CD4-positive, alpha-beta T cell (primary cell): ENCODE measurements at regions not wholly inside any gene's neighbourhood (a gene's known extent, or its start where the extent isn't known, plus 50 kb on each side); places are given as distances from the start of the nearest gene placed in this dataset.

Experiments
- ATAC-seq: fragments of 200-7000 bp; cut with Tn5 transposase; one replicate; pipeline ENCODE4 v1.10.0; 2022; ENCODE audit warnings: mild to moderate bottlenecking; ENCODE audit not compliant: poor library complexity
- CTCF ChIA-PET: fragments of 350-600 bp; sonication (Branson Sonifier 250); formaldehyde crosslinking; loops from one replicate; lab custom pipeline; 2021; ENCODE audit warnings: antibody characterized with exemption, inconsistent platforms; lab: Charles Lee
- POLR2A ChIA-PET: fragments of 350-600 bp; sonication (Branson Sonifier 250); formaldehyde crosslinking; loops from one replicate; lab custom pipeline; 2021; ENCODE audit warnings: antibody characterized with exemption, inconsistent platforms; lab: Charles Lee
- DNase-seq, 14 experiments: peaks; one replicate each; pipeline ENCODE4 v3.0.0-alpha.2; 2013 to 2020; ENCODE audit warnings: mixed read lengths in 2 of 14
- H3K27ac ChIP-seq, 2 donors: one replicate each; pipeline versions ENCODE4 v1.5.1 to v1.7.0; 2013; ENCODE audit warnings: low read length in 2 of 2, low read depth in 1 of 2, mild to moderate bottlenecking in 1 of 2
- H3K27me3 ChIP-seq, 2 experiments: 1 replicate in 1 of 2; 2 replicates in 1 of 2; pipeline versions ENCODE4 v1.6.1 to v1.7.0; 2013; ENCODE audit warnings: low read length in 2 of 2, control low read depth in 1 of 2, mild to moderate bottlenecking in 1 of 2, moderate library complexity in 1 of 2; ENCODE audit not compliant: insufficient read depth in 2 of 2, control insufficient read depth in 1 of 2
- H3K36me3 ChIP-seq: one replicate; pipeline ENCODE4 v1.6.1; 2013; ENCODE audit warnings: low read length, control low read depth; ENCODE audit not compliant: insufficient read depth
- H3K4me1 ChIP-seq: one replicate; pipeline ENCODE4 v1.6.1; 2013; ENCODE audit warnings: low read length, control low read depth; ENCODE audit not compliant: insufficient read depth
- H3K4me3 ChIP-seq: one replicate; pipeline ENCODE4 v1.5.1; 2013; ENCODE audit warnings: mild to moderate bottlenecking, low read length, moderate library complexity
- H3K9me3 ChIP-seq, 2 experiments: 1 replicate in 1 of 2; 2 replicates in 1 of 2; pipeline versions ENCODE4 v1.6.1 to v1.7.0; 2013; ENCODE audit warnings: low read length in 2 of 2, mild to moderate bottlenecking in 2 of 2, control low read depth in 1 of 2, moderate library complexity in 1 of 2; ENCODE audit not compliant: control insufficient read depth in 1 of 2, insufficient read depth in 1 of 2
- H3K27ac Mint-ChIP-seq: one replicate; pipeline ENCODE4 v1.8.0; 2020; ENCODE audit warnings: mixed read lengths
- H3K27me3 Mint-ChIP-seq: one replicate; pipeline ENCODE4 v1.8.0; 2021; ENCODE audit warnings: mixed read lengths
- H3K36me3 Mint-ChIP-seq: one replicate; pipeline ENCODE4 v1.8.0; 2021; ENCODE audit warnings: low read depth, mixed read lengths
- H3K4me1 Mint-ChIP-seq: one replicate; pipeline ENCODE4 v1.8.0; 2021; ENCODE audit warnings: low read depth, mixed read lengths
- H3K4me3 Mint-ChIP-seq: one replicate; pipeline ENCODE4 v1.8.0; 2020; ENCODE audit warnings: mild to moderate bottlenecking, mixed read lengths
- H3K9me3 Mint-ChIP-seq: one replicate; pipeline ENCODE4 v1.8.0; 2020; ENCODE audit warnings: mixed read lengths
- intact Hi-C, 2 experiments: fragments of 100-400 bp; cut with DNase I in 1 of 2; cut with micrococcal nuclease in 1 of 2; formaldehyde crosslinking; loops; one replicate each; pipeline versions ENCODE4 v1.15.1 to v1.9.0; 2023 to 2025; cut with DNase I, micrococcal nuclease
- TF ChIP-seq, protein P1 (sequence below): fragments of 200-600 bp; IDR thresholded peaks from one replicate; pipeline ENCODE4 v1.8.0; 2022; ENCODE audit warnings: antibody characterized with exemption, mild to moderate bottlenecking

DNA sequence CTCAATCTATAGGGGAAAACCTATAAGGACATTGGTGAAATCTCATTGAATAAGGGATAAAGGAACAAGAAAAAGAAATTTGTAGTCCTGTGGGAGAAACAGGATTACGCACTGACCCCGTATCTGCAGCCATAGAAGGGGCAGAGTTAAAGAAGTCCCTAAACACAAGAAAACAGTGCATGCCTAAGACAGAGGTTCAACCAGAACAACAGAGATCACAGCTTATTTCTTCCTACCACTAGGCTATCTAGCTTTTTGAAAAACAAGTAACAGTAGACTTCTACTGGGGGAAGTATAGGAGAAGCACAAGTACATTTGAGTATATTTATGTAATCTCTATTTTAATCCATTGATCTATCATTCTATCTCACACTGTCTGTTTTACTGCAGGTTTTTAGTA, 485.2 kb upstream of the REG3G start:
- TF ChIP-seq, protein P1, sequence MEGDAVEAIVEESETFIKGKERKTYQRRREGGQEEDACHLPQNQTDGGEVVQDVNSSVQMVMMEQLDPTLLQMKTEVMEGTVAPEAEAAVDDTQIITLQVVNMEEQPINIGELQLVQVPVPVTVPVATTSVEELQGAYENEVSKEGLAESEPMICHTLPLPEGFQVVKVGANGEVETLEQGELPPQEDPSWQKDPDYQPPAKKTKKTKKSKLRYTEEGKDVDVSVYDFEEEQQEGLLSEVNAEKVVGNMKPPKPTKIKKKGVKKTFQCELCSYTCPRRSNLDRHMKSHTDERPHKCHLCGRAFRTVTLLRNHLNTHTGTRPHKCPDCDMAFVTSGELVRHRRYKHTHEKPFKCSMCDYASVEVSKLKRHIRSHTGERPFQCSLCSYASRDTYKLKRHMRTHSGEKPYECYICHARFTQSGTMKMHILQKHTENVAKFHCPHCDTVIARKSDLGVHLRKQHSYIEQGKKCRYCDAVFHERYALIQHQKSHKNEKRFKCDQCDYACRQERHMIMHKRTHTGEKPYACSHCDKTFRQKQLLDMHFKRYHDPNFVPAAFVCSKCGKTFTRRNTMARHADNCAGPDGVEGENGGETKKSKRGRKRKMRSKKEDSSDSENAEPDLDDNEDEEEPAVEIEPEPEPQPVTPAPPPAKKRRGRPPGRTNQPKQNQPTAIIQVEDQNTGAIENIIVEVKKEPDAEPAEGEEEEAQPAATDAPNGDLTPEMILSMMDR = no peak
- CTCF ChIA-PET = no interaction called here
- no peaks in the 10 kb centered on the region for H3K27me3 ChIP-seq

DNA sequence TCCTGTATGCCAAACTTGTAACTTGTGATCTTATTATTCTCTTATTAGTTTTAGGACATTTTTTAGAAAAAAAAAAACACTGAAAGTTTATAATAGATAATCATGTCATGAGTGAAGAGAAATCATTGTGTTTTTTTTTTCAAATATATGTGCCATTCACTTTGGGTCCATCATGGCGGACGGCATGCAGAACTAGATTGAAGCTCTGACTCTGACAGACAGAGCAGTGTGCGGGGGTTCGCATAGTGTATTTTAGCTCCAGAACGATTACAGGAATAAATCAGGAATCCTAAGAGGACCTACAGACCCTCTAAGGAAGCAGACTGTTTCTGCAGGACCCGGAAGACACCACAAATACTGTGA, 484.4 kb upstream of the REG3G start:
- peaks cover 8% of the 10 kb centered on the region for H3K9me3 Mint-ChIP-seq
- H3K4me3 ChIP-seq = no peak overlapping the region
- H3K27ac Mint-ChIP-seq = no peak overlapping the region
- H3K4me1 Mint-ChIP-seq = no peaks in the 10 kb centered on the region
- ChIA-PET CTCF (no interaction called here), POLR2A (no interaction called here)
- no peaks in the 10 kb centered on the region for H3K4me1 ChIP-seq
- no peaks in the 10 kb centered on the region for H3K36me3 ChIP-seq
- TF ChIP-seq, protein P1 = no peak
- H3K4me3 Mint-ChIP-seq = no peak overlapping the region
- peaks cover 12 to 19% of the 10 kb centered on the region in 2 experiments for H3K9me3 ChIP-seq
- ATAC-seq = no peak
- DNase-seq = no peak
- no peak overlapping the region for H3K27ac ChIP-seq
- H3K27me3 ChIP-seq = no peaks in the 10 kb centered on the region
- no peaks in the 10 kb centered on the region for H3K36me3 Mint-ChIP-seq
- no peaks in the 10 kb centered on the region for H3K27me3 Mint-ChIP-seq
- intact Hi-C loops = no loop called here

More for the DNA sequence above, 485.2 kb upstream of the REG3G start:
- POLR2A ChIA-PET = no interaction called here
- Mint-ChIP-seq H3K4me3 (no peak overlapping the region), H3K4me1 (no peaks in the 10 kb centered on the region), H3K36me3 (no peaks in the 10 kb centered on the region), H3K27ac (no peak overlapping the region), H3K27me3 (no peaks in the 10 kb centered on the region), H3K9me3 (peaks cover 8% of the 10 kb centered on the region)
- ATAC-seq (no peak), DNase-seq (no peak)
- H3K27ac ChIP-seq = no peak overlapping the region
- H3K36me3 ChIP-seq = no peaks in the 10 kb centered on the region
- intact Hi-C loops = no loop called here
- no peak overlapping the region for H3K4me3 ChIP-seq
- H3K4me1 ChIP-seq = no peaks in the 10 kb centered on the region
- peaks cover 12 to 19% of the 10 kb centered on the region in 2 experiments for H3K9me3 ChIP-seq

DNA sequence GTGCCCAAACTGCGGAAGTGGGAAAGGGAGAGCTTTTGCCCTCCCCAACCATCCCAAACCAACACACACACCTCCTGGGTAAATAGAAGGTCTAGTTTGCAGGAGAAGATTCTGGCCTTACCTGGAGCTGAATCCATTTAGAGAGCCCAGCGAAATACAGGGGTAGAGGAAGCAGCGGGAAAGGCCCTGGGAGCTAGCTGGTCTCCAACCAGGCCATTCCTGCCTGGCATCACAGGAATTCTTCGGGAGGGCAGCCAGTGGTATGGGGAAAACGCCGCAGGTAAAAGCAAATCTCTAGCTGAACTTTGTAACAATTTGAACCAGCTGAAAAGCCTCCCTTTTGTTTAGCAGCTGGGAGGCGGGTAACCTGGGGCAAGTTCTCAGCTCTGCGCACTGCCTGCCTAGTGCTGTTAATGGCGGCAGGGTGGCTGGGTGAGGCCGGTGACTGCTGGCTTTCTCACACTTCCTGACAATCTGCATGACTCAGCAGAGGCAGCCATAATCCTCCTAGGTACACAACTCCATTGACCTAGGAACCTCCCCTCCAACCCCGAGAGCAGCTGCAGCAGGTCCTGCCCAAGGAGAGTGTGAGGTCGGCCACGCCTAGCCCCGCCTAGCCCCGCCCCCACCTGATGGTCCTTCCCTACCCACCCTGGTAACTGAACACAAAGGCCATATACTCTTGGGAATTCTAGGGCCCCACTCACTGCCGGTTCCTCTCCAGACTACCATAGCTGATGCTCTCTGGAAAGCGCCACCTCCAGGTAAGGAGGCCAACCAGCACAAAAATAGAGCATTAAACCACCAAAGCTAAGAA, 483.8 kb upstream of the REG3G start:
- peaks cover 12% of the 10 kb centered on the region for H3K9me3 Mint-ChIP-seq
- no peaks in the 10 kb centered on the region for H3K4me1 ChIP-seq
- no peaks in the 10 kb centered on the region for H3K36me3 Mint-ChIP-seq
- H3K9me3 ChIP-seq = peaks cover 13 to 19% of the 10 kb centered on the region in 2 experiments
- TF ChIP-seq, protein P1 = no peak
- DNase-seq (no peak), ATAC-seq (no peak)
- no peaks in the 10 kb centered on the region for H3K36me3 ChIP-seq
- intact Hi-C loops = no loop called here
- ChIA-PET CTCF (no interaction called here), POLR2A (no interaction called here)
- no peaks in the 10 kb centered on the region for H3K4me1 Mint-ChIP-seq
- H3K27me3 Mint-ChIP-seq = no peaks in the 10 kb centered on the region
- H3K27me3 ChIP-seq = no peaks in the 10 kb centered on the region
- H3K27ac Mint-ChIP-seq = no peak overlapping the region
- H3K4me3 Mint-ChIP-seq = no peak overlapping the region
- no peak overlapping the region for H3K27ac ChIP-seq
- no peak overlapping the region for H3K4me3 ChIP-seq
